ENCODE measurements at regions not wholly inside any gene's neighbourhood (a gene's known extent, or its start where the extent isn't known, plus 50 kb on each side); places are given as distances from the start of the nearest gene placed in this dataset.

GRCh38 chr3:66098436-66098835 lies 59.7 kb upstream of the MAGI1 start:
- Mint-ChIP-seq H3K4me3 (no peak overlapping the region), H3K4me1 (no peaks in the 10 kb centered on the region)

GRCh38 chr3:66097647-66098046 lies 58.9 kb upstream of the MAGI1 start:
- DNase-seq (ENCODE audit: low spot score in 2 of 2, unreplicated experiment in 2 of 2), result no peak
- no peaks in the 10 kb centered on the region for H3K27me3 Mint-ChIP-seq (ENCODE audit: low read depth)
- TF ChIP-seq CTCF (IDR thresholded peaks at IDR 0.05; ENCODE audit: unreplicated experiment), result no peak
- peaks cover 4% of the 10 kb centered on the region for H3K36me3 Mint-ChIP-seq
- no peak overlapping the region for H3K4me3 Mint-ChIP-seq
- H3K27ac Mint-ChIP-seq, result no peak overlapping the region
- peaks cover under 1% of the 10 kb centered on the region for H3K4me1 Mint-ChIP-seq
- peaks cover 11% of the 10 kb centered on the region for H3K9me3 Mint-ChIP-seq

More at GRCh38 chr3:66098436-66098835, 59.7 kb upstream of the MAGI1 start:
- Mint-ChIP-seq H3K9me3 (peaks cover 11% of the 10 kb centered on the region), H3K27me3 (ENCODE audit: low read depth) (no peaks in the 10 kb centered on the region), H3K27ac (no peak overlapping the region), H3K36me3 (peaks cover 4% of the 10 kb centered on the region)
- no peak for TF ChIP-seq CTCF (IDR thresholded peaks at IDR 0.05; ENCODE audit: unreplicated experiment)
- no peak for DNase-seq (ENCODE audit: low spot score in 2 of 2, unreplicated experiment in 2 of 2)

- peaks cover 2% of the 10 kb centered on the region for H3K4me1 Mint-ChIP-seq
- no peak overlapping the region for H3K4me3 Mint-ChIP-seq
- peaks cover 11% of the 10 kb centered on the region for H3K9me3 Mint-ChIP-seq
- no peaks in the 10 kb centered on the region for H3K27me3 Mint-ChIP-seq (ENCODE audit: low read depth)
- H3K27ac Mint-ChIP-seq, result no peak overlapping the region
- peaks cover 4% of the 10 kb centered on the region for H3K36me3 Mint-ChIP-seq
- TF ChIP-seq CTCF (IDR thresholded peaks at IDR 0.05; ENCODE audit: unreplicated experiment), result no peak
- DNase-seq (ENCODE audit: low spot score in 2 of 2, unreplicated experiment in 2 of 2), result no peak
Observed at GRCh38 chr3:66095295-66096001, 56.7 kb upstream of the MAGI1 start.

- no peak for DNase-seq (ENCODE audit: low spot score in 2 of 2, unreplicated experiment in 2 of 2)
- Mint-ChIP-seq H3K9me3 (peaks cover 11% of the 10 kb centered on the region), H3K27ac (no peak overlapping the region), H3K4me3 (no peak overlapping the region), H3K4me1 (peaks cover 2% of the 10 kb centered on the region), H3K36me3 (peaks cover 4% of the 10 kb centered on the region), H3K27me3 (ENCODE audit: low read depth) (no peaks in the 10 kb centered on the region)
- TF ChIP-seq CTCF (IDR thresholded peaks at IDR 0.05; ENCODE audit: unreplicated experiment), result no peak
Observed at GRCh38 chr3:66093981-66094380, 55.3 kb upstream of the MAGI1 start.

- H3K27me3 Mint-ChIP-seq (ENCODE audit: low read depth), result no peaks in the 10 kb centered on the region
- peaks cover 11% of the 10 kb centered on the region for H3K9me3 Mint-ChIP-seq
- no peak for DNase-seq (ENCODE audit: low spot score in 2 of 2, unreplicated experiment in 2 of 2)
- H3K36me3 Mint-ChIP-seq, result peaks cover 4% of the 10 kb centered on the region
- no peak overlapping the region for H3K4me3 Mint-ChIP-seq
- H3K4me1 Mint-ChIP-seq, result peaks cover 2% of the 10 kb centered on the region
- no peak overlapping the region for H3K27ac Mint-ChIP-seq
- TF ChIP-seq CTCF (IDR thresholded peaks at IDR 0.05; ENCODE audit: unreplicated experiment), result no peak
Observed at GRCh38 chr3:66092175-66092995, 53.7 kb upstream of the MAGI1 start.

Measured in mesothelial cell of epicardium (in vitro differentiated cells).